ENCODE measurements at regions not wholly inside any gene's neighbourhood (a gene's known extent, or its start where the extent isn't known, plus 50 kb on each side); places are given as distances from the start of the nearest gene placed in this dataset.

DNA sequence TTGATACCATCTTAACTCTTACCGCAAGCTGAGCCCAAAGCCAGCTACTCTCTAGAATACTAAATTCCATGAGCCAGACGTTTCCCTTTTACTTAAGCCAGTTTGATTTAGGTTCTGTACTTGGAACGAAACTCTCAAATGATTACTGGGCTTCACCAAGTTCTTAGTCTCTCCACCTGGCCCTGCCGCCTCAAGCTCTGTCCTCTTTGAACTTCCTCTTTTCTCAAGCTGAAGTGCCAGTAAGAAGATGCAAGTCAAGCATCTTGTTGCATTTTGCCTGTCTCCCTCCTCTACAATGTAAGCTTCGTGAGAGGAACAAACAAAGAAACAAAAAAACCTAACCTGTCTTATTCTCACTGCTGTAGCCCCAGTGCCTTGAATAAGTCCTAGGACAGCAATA, 358.2 kb upstream of the NPVF start:
- Mint-ChIP-seq H3K27me3 (ENCODE audit: low read depth, unreplicated experiment) (peaks cover 23% of the 10 kb centered on the region), H3K36me3 (ENCODE audit: low read depth, unreplicated experiment) (no peaks in the 10 kb centered on the region), H3K9me3 (ENCODE audit: unreplicated experiment) (no peaks in the 10 kb centered on the region), H3K4me3 (ENCODE audit: unreplicated experiment) (no peak overlapping the region), H3K4me1 (ENCODE audit: low read depth, unreplicated experiment) (peaks cover 4% of the 10 kb centered on the region), H3K27ac (ENCODE audit: unreplicated experiment) (no peak overlapping the region)
- Histone ChIP-seq H3K27ac (ENCODE audit: low read depth, low read length) (no peak overlapping the region), H3K79me2 (ENCODE audit: insufficient read depth, low read length) (no peaks in the 10 kb centered on the region), H4K20me1 (ENCODE audit: insufficient read depth, low read length) (no peaks in the 10 kb centered on the region), H3K9me3 (ENCODE audit: insufficient read depth, low read depth, low read length) (no peaks in the 10 kb centered on the region), H2AFZ (ENCODE audit: low read depth, low read length) (no peak overlapping the region), H3K27me3 (ENCODE audit: insufficient read depth, low read length) (no peaks in the 10 kb centered on the region), H3K36me3 (ENCODE audit: insufficient read depth, low read length) (no peaks in the 10 kb centered on the region), H3K4me3 (ENCODE audit: insufficient read depth, low read depth, low read length) (no peak overlapping the region), H3K9ac (ENCODE audit: low read length) (no peak overlapping the region), H3K4me2 (ENCODE audit: low read length) (no peak overlapping the region), H3K4me1 (ENCODE audit: insufficient read depth, low read length) (no peaks in the 10 kb centered on the region)
- DNase-seq (ENCODE audit: low read depth) (no peak), FAIRE-seq (no peak)
- no peak for TF ChIP-seq EZH2 (IDR thresholded peaks at IDR 0.05; ENCODE audit: insufficient read depth, low read length)
- TF ChIP-seq, protein P1, sequence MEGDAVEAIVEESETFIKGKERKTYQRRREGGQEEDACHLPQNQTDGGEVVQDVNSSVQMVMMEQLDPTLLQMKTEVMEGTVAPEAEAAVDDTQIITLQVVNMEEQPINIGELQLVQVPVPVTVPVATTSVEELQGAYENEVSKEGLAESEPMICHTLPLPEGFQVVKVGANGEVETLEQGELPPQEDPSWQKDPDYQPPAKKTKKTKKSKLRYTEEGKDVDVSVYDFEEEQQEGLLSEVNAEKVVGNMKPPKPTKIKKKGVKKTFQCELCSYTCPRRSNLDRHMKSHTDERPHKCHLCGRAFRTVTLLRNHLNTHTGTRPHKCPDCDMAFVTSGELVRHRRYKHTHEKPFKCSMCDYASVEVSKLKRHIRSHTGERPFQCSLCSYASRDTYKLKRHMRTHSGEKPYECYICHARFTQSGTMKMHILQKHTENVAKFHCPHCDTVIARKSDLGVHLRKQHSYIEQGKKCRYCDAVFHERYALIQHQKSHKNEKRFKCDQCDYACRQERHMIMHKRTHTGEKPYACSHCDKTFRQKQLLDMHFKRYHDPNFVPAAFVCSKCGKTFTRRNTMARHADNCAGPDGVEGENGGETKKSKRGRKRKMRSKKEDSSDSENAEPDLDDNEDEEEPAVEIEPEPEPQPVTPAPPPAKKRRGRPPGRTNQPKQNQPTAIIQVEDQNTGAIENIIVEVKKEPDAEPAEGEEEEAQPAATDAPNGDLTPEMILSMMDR (IDR thresholded peaks at IDR 0.05; ENCODE audit: insufficient read depth, low read depth, low read length), result no peak

DNA sequence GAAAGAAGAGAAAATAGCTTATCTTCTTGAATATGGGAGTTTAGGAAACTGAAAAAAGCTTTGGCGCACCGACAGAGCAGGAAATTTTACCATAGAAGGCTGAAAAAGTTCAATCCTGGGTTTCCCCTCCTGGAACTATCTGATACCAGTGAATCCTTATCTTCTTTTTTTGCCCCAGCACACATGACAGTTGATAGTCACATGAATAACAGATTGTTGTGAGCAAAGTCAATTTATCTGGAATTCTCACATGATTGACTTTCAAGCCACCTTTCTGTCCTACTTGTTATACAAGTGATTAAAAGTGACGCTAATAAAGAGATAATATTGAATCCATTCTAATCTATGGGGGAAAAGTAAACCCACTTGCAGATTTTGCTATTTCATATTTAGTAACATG, 365.8 kb upstream of the NPVF start:
- no peaks in the 10 kb centered on the region for H3K36me3 Mint-ChIP-seq (ENCODE audit: low read depth, unreplicated experiment)
- no peaks in the 10 kb centered on the region for H3K4me1 Mint-ChIP-seq (ENCODE audit: low read depth, unreplicated experiment)
- H3K4me3 Mint-ChIP-seq (ENCODE audit: unreplicated experiment), result no peak overlapping the region
- Histone ChIP-seq H3K9me3 (ENCODE audit: insufficient read depth, low read depth, low read length) (no peaks in the 10 kb centered on the region), H3K4me3 (ENCODE audit: insufficient read depth, low read depth, low read length) (no peak overlapping the region), H4K20me1 (ENCODE audit: insufficient read depth, low read length) (no peaks in the 10 kb centered on the region), H3K4me2 (ENCODE audit: low read length) (no peak overlapping the region), H3K36me3 (ENCODE audit: insufficient read depth, low read length) (no peaks in the 10 kb centered on the region), H3K27me3 (ENCODE audit: insufficient read depth, low read length) (no peaks in the 10 kb centered on the region), H3K27ac (ENCODE audit: low read depth, low read length) (no peak overlapping the region), H3K9ac (ENCODE audit: low read length) (no peak overlapping the region), H2AFZ (ENCODE audit: low read depth, low read length) (no peak overlapping the region), H3K79me2 (ENCODE audit: insufficient read depth, low read length) (no peaks in the 10 kb centered on the region), H3K4me1 (ENCODE audit: insufficient read depth, low read length) (no peaks in the 10 kb centered on the region)
- no peak for DNase-seq (ENCODE audit: low read depth)
- H3K9me3 Mint-ChIP-seq (ENCODE audit: unreplicated experiment), result no peaks in the 10 kb centered on the region
- no peak for TF ChIP-seq EZH2 (IDR thresholded peaks at IDR 0.05; ENCODE audit: insufficient read depth, low read length)
- TF ChIP-seq, protein P1 (IDR thresholded peaks at IDR 0.05; ENCODE audit: insufficient read depth, low read depth, low read length), result no peak
- peaks cover 3% of the 10 kb centered on the region for H3K27me3 Mint-ChIP-seq (ENCODE audit: low read depth, unreplicated experiment)
- FAIRE-seq, result no peak
- no peak overlapping the region for H3K27ac Mint-ChIP-seq (ENCODE audit: unreplicated experiment)

- Histone ChIP-seq H3K27me3 (ENCODE audit: insufficient read depth, low read length) (no peaks in the 10 kb centered on the region), H3K4me1 (ENCODE audit: insufficient read depth, low read length) (no peaks in the 10 kb centered on the region), H3K4me3 (ENCODE audit: insufficient read depth, low read depth, low read length) (no peak overlapping the region), H3K27ac (ENCODE audit: low read depth, low read length) (no peak overlapping the region), H3K9me3 (ENCODE audit: insufficient read depth, low read depth, low read length) (no peaks in the 10 kb centered on the region), H4K20me1 (ENCODE audit: insufficient read depth, low read length) (no peaks in the 10 kb centered on the region), H3K4me2 (ENCODE audit: low read length) (no peak overlapping the region), H3K79me2 (ENCODE audit: insufficient read depth, low read length) (no peaks in the 10 kb centered on the region), H2AFZ (ENCODE audit: low read depth, low read length) (no peak overlapping the region), H3K36me3 (ENCODE audit: insufficient read depth, low read length) (no peaks in the 10 kb centered on the region), H3K9ac (ENCODE audit: low read length) (no peak overlapping the region)
- H3K4me1 Mint-ChIP-seq (ENCODE audit: low read depth, unreplicated experiment), result no peaks in the 10 kb centered on the region
- no peak for TF ChIP-seq EZH2 (IDR thresholded peaks at IDR 0.05; ENCODE audit: insufficient read depth, low read length)
- TF ChIP-seq, protein P1 (IDR thresholded peaks at IDR 0.05; ENCODE audit: insufficient read depth, low read depth, low read length), result no peak
- no peaks in the 10 kb centered on the region for H3K27me3 Mint-ChIP-seq (ENCODE audit: low read depth, unreplicated experiment)
- no peaks in the 10 kb centered on the region for H3K36me3 Mint-ChIP-seq (ENCODE audit: low read depth, unreplicated experiment)
- no peaks in the 10 kb centered on the region for H3K9me3 Mint-ChIP-seq (ENCODE audit: unreplicated experiment)
- FAIRE-seq, result no peak
- H3K27ac Mint-ChIP-seq (ENCODE audit: unreplicated experiment), result no peak overlapping the region
- H3K4me3 Mint-ChIP-seq (ENCODE audit: unreplicated experiment), result no peak overlapping the region
- DNase-seq (ENCODE audit: low read depth), result no peak
These were observed 366.4 kb upstream of the NPVF start for GRCh38 chr7:25594728-25595127.

Measured in astrocyte (in vitro differentiated cells and primary cell).